Lower leg skin (tissue), 4 donors: ENCODE measurements at regions not wholly inside any gene's neighbourhood (a gene's known extent, or its start where the extent isn't known, plus 50 kb on each side); places are given as distances from the start of the nearest gene placed in this dataset.

Experiments used
- DNase-seq, 2 donors: peaks; one replicate each; pipeline ENCODE4 v3.0.0-alpha.2; 2019; ENCODE audit warnings: low spot score in 2 of 2
- H3K4me3 ChIP-seq: fragments of 200-600 bp; sonication (generic); 2 replicates; pipeline ENCODE4 v1.5.1; 2017; ENCODE audit warnings: mild to moderate bottlenecking, low read depth; ENCODE audit not compliant: poor library complexity, severe bottlenecking
- POLR2A ChIP-seq, 2 donors: fragments of 450-650 bp; IDR thresholded peaks; one replicate each; pipeline ENCODE4 v1.6.1; 2016 to 2017; ENCODE audit warnings: antibody characterized with exemption in 2 of 2, mild to moderate bottlenecking in 1 of 2, moderate library complexity in 1 of 2
- WGBS, 2 donors: methylation state at CpG; one replicate each; pipeline ENCODE4 v1.1.5; 2018; 5-methylcytosine and 5-hydroxymethylcytosine counted together
- intact Hi-C: fragments of 100-400 bp; cut with DNase I; formaldehyde crosslinking; loops from one replicate; pipeline ENCODE4 v1.15.0; 2023; ENCODE audit warnings: low total_unique reads
- TF ChIP-seq, protein P1 (sequence below), 3 donors: fragments of 450-650 bp; IDR thresholded peaks; one replicate each; pipeline ENCODE4 v1.5.1; 2016; ENCODE audit warnings: antibody characterized with exemption in 3 of 3, mild to moderate bottlenecking in 3 of 3, moderate library complexity in 2 of 3

DNA sequence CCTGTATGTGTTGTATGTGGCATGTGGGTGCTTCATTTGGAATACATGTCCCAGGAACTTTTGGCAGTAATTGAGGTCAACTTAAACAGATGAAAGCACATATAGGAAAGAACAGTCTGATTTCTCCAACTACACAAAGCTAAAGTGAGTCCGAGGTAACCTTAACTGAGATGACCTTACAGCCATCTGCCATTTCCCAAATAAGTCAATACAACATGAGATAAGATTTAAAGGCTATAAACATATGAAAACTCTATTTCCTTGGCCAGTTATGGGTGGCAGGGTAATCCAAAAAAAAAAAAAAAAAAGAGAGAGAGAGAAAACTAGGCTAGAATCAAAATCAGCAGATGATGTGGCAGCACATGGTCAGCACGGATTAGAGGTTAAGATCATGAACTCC, 1068.3 kb downstream of the KHDRBS2 start:
- TF ChIP-seq POLR2A (IDR thresholded peaks at IDR 0.05) = no peak
- TF ChIP-seq, protein P1, sequence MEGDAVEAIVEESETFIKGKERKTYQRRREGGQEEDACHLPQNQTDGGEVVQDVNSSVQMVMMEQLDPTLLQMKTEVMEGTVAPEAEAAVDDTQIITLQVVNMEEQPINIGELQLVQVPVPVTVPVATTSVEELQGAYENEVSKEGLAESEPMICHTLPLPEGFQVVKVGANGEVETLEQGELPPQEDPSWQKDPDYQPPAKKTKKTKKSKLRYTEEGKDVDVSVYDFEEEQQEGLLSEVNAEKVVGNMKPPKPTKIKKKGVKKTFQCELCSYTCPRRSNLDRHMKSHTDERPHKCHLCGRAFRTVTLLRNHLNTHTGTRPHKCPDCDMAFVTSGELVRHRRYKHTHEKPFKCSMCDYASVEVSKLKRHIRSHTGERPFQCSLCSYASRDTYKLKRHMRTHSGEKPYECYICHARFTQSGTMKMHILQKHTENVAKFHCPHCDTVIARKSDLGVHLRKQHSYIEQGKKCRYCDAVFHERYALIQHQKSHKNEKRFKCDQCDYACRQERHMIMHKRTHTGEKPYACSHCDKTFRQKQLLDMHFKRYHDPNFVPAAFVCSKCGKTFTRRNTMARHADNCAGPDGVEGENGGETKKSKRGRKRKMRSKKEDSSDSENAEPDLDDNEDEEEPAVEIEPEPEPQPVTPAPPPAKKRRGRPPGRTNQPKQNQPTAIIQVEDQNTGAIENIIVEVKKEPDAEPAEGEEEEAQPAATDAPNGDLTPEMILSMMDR (IDR thresholded peaks at IDR 0.05) = no peak
- H3K4me3 ChIP-seq = no peak overlapping the region
- no peak for DNase-seq
- WGBS, 2 donors = 71 to 73% methylated on average over 2 of the region's 2 CpGs
- intact Hi-C loops = no loop called here

DNA sequence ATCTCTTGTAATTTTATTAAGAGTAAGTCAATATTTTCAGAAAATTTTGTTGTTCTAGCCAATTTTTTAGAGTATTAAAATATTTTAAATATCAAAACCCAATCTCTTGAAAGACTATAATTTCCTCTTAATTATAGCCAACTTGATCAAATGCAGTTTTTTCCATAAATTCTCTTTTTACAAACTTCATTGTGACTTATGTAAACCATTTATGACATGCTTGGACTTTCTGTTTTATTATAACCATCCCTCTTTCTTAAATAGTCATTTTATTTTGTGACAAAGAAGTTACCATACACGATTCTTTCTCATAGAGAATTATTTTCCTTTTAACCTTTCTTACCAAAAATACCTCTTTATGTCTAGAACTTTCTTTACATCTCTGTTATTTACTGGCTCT, 1075.5 kb downstream of the KHDRBS2 start:
- TF ChIP-seq, protein P1 (IDR thresholded peaks at IDR 0.05) = no peak
- TF ChIP-seq POLR2A (IDR thresholded peaks at IDR 0.05) = no peak
- intact Hi-C loops = no loop called here
- WGBS, 2 donors = 53 to 59% methylated on average over 1 of the region's 1 CpG
- no peak for DNase-seq
- no peak overlapping the region for H3K4me3 ChIP-seq

DNA sequence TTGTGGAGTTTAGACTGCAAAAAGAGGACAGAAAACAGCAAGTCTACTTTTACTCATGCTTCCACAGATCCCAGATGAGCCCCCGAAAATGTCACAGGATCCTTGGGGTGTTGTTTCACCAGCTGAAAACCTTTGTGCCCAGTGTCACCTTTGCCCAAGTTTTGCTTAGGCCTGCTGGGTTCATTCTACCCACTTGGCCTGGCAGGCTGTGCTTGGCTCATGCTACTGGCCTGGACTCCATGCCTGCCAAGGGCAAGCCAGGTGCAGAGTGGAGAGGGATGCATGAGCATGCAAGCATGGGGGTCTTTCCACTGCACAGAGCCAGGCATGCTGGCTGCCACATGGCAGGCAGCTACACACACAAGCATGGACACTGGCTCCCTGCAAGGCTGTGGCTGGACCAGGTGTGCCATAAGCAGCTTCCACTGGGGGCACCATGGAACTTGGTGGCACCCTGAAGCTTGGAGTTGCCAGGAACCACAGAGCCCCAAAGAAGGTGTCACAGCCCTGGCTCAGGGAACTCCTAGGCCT, 1082.0 kb downstream of the KHDRBS2 start:
- no peak for DNase-seq
- WGBS, 2 donors = 80 to 90% methylated on average over 1 of the region's 1 CpG
- intact Hi-C loops = no loop called here
- H3K4me3 ChIP-seq = no peak overlapping the region
- TF ChIP-seq, protein P1 (IDR thresholded peaks at IDR 0.05) = no peak
- TF ChIP-seq POLR2A (IDR thresholded peaks at IDR 0.05) = no peak

DNA sequence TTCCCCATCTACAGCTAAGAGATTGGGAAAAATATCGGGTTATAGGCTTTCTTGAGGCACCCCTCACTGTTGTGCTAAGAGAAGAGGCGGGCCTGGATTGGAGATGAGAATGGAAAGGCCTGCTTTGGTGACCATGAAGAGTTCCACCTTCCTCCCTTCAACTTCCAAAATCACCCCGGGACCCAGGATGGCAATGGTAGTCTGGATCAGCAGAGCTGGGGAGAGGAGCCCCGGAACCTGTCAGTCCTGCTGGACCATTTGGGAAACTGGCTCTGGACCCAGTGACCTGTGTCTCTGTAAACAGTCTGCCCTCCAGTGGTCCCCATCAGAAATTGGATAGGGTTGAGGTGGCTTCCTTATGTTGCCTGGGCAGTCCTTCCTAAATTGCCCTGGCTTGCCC, 1085.6 kb downstream of the KHDRBS2 start:
- no peak overlapping the region for H3K4me3 ChIP-seq
- TF ChIP-seq, protein P1 (IDR thresholded peaks at IDR 0.05) = no peak
- no peak for TF ChIP-seq POLR2A (IDR thresholded peaks at IDR 0.05)
- intact Hi-C loops = no loop called here
- DNase-seq = no peak
- 62 to 82% methylated on average over 4 of the region's 4 CpGs for WGBS, 2 donors

DNA sequence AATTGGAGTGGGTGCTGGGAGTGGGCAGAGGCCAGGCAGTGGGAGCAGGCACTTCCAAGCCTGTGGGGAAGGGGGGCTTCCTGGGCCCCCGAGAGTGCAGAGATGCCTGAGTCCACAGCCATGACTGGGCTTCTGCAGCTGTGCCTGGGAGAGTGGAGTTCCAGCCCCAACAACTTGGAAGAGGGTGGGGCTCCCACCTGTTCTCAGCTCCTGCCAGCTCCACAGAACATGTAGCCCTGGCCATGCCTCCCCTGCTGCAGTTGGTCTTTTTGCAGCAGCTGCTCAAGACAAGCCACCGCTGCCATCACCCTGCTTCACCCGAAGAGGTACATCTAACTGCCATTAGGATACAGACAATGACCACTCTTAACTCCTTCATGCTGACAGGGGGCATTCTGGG, 1092.3 kb downstream of the KHDRBS2 start:
- intact Hi-C loops = no loop called here
- TF ChIP-seq, protein P1 (IDR thresholded peaks at IDR 0.05) = no peak
- no peak for TF ChIP-seq POLR2A (IDR thresholded peaks at IDR 0.05)
- no peak overlapping the region for H3K4me3 ChIP-seq
- WGBS, 2 donors = 63 to 92% methylated on average over 2 to 3 of the region's 3 CpGs
- DNase-seq = no peak

DNA sequence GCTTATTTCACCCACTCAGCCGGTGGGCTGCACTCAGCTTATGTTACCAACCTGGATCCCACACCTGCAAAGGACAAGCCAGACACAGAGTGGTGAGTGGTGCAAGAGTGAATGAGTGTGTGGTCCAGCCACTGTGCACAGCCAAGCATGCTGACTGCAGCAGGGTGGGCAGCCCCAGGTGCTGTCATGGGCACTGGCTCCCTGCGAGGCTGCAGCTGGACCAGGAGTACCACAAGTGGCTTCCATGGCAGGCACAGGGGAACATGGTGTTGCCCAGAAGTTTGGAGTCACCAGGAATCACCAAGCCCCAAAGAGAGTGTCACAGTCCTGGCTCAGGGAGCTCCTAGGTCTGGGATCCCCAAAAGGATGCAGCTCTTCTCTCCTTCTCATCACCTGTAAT, 1093.4 kb downstream of the KHDRBS2 start:
- DNase-seq = no peak
- whole genome bisulfite sequencing, 2 donors = 33 to 40% methylated on average over 2 of the region's 2 CpGs
- intact Hi-C loops = no loop called here
- TF ChIP-seq, protein P1 (IDR thresholded peaks at IDR 0.05) = no peak
- no peak for TF ChIP-seq POLR2A (IDR thresholded peaks at IDR 0.05)
- no peak overlapping the region for H3K4me3 ChIP-seq
